GM20431 (cell line): ENCODE measurements at regions not wholly inside any gene's neighbourhood (a gene's known extent, or its start where the extent isn't known, plus 50 kb on each side); places are given as distances from the start of the nearest gene placed in this dataset.
"Not testable (repeated sequence)": the region's sequence is repeated elsewhere in the genome, so short reads cannot be mapped to it uniquely, and the experiment has no call there.

Experiments
- in situ Hi-C: fragments of 300-500 bp; cut with MseI, MboI; formaldehyde crosslinking; loops from one replicate; pipeline ENCODE4 v1.15.0; 2020; ENCODE audit warnings: low sequenced_read_pairs; ENCODE audit not compliant: unreplicated experiment

- in situ Hi-C loops, result no loop called here
Measured at GRCh38 chr4:170399581-170400293, 310.0 kb upstream of the AADAT start.

- in situ Hi-C loops, result no loop called here
Measured at GRCh38 chr4:170398218-170398617, 308.5 kb upstream of the AADAT start.

- in situ Hi-C loops, result no loop called here
Measured at GRCh38 chr4:170395773-170396172, 306.0 kb upstream of the AADAT start.

GRCh38 chr4:170391066-170391740, 301.4 kb upstream of the AADAT start:
- in situ Hi-C loops, result no loop called here

- in situ Hi-C loops, result no loop called here
Measured at GRCh38 chr4:170389411-170389810, 299.7 kb upstream of the AADAT start.

GRCh38 chr4:170388255-170388654, 298.5 kb upstream of the AADAT start:
- in situ Hi-C loops, result no loop called here

- in situ Hi-C loops, result no loop called here
Measured at GRCh38 chr4:170386971-170387370, 297.2 kb upstream of the AADAT start.

GRCh38 chr4:170386511-170386910, 296.8 kb upstream of the AADAT start:
- in situ Hi-C loops, result no loop called here

- in situ Hi-C loops, result loop anchor here (25.0 kb wide), 1 partner anchor 237 kb away; no protein-coding TSS in a partner anchor
Measured at GRCh38 chr4:170374770-170375169, 285.0 kb upstream of the AADAT start.

GRCh38 chr4:170348945-170349344, 259.2 kb upstream of the AADAT start:
- in situ Hi-C loops, result no loop called here

GRCh38 chr4:170347191-170347590, 257.4 kb upstream of the AADAT start:
- in situ Hi-C loops, result not testable (repeated sequence)

GRCh38 chr4:170339522-170339921, 249.8 kb upstream of the AADAT start:
- in situ Hi-C loops, result no loop called here

- in situ Hi-C loops, result no loop called here
Measured at GRCh38 chr4:170336238-170336775, 246.6 kb upstream of the AADAT start.

- in situ Hi-C loops, result no loop called here
Measured at GRCh38 chr4:170325599-170325998, 235.8 kb upstream of the AADAT start.

- in situ Hi-C loops, result no loop called here
Measured at GRCh38 chr4:170323623-170324022, 233.9 kb upstream of the AADAT start.

GRCh38 chr4:170307182-170307581, 217.4 kb upstream of the AADAT start:
- in situ Hi-C loops, result no loop called here

GRCh38 chr4:170306208-170306607, 216.5 kb upstream of the AADAT start:
- in situ Hi-C loops, result no loop called here

- in situ Hi-C loops, result no loop called here
Measured at GRCh38 chr4:170305627-170306026, 215.9 kb upstream of the AADAT start.

GRCh38 chr4:170281027-170281426, 191.3 kb upstream of the AADAT start:
- in situ Hi-C loops, result no loop called here

GRCh38 chr4:170278460-170278859, 188.7 kb upstream of the AADAT start:
- in situ Hi-C loops, result no loop called here

- in situ Hi-C loops, result no loop called here
Measured at GRCh38 chr4:170274616-170275015, 184.9 kb upstream of the AADAT start.
